Thyroid gland (tissue), 4 donors: ENCODE measurements at regions not wholly inside any gene's neighbourhood (a gene's known extent, or its start where the extent isn't known, plus 50 kb on each side); places are given as distances from the start of the nearest gene placed in this dataset. TPM values are rescaled to one million over a fixed set of nuclear protein-coding genes. Genes with fewer than 3 reads are reported as not detected.
A peak's percentile ranks its signal among the peaks of the same experiment; 100 is the strongest.
"Not testable (repeated sequence)": the region's sequence is repeated elsewhere in the genome, so short reads cannot be mapped to it uniquely, and the experiment has no call there.

Experiments used
- DNase-seq, 2 donors: peaks; one replicate each; pipeline ENCODE4 v3.0.0-alpha.2; 2019
- H3K27ac ChIP-seq, 3 donors: fragments of 200-600 bp; sonication (generic); 1 replicate in 2 of 3; 2 replicates in 1 of 3; pipeline ENCODE4 v1.5.1; 2016 to 2019; ENCODE audit warnings: mild to moderate bottlenecking in 1 of 3, moderate library complexity in 1 of 3
- H3K27me3 ChIP-seq: fragments of 200-600 bp; sonication (generic); one replicate; pipeline ENCODE4 v1.5.1; 2019
- H3K36me3 ChIP-seq, 2 donors: fragments of 200-600 bp; sonication (generic); one replicate each; pipeline ENCODE4 v1.5.1; 2016 to 2019
- H3K4me1 ChIP-seq, 2 donors: fragments of 200-600 bp; sonication (generic); one replicate each; pipeline ENCODE4 v1.5.1; 2017 to 2019
- H3K4me3 ChIP-seq, 3 donors: fragments of 200-600 bp; sonication (generic); replicated peaks in 1 of 3; 1 replicate in 2 of 3; 2 replicates in 1 of 3; pipeline ENCODE4 v1.5.1; 2016; ENCODE audit warnings: mild to moderate bottlenecking in 1 of 3
- H3K9me3 ChIP-seq: fragments of 200-600 bp; sonication (generic); one replicate; pipeline ENCODE4 v1.5.1; 2017
- WGBS, 2 donors: methylation state at CpG; one replicate each; pipeline ENCODE4 v1.1.5; 2017; 5-methylcytosine and 5-hydroxymethylcytosine counted together
- intact Hi-C: fragments of 100-400 bp; cut with DNase I; formaldehyde crosslinking; loops from one replicate; pipeline ENCODE4 v1.15.1; 2023
- small RNA-seq: library from RNA; depleted of rRNA; stranded (forward); fragments of <200 nt; gene quantifications from one replicate; pipeline ENCODE3, GENCODE V24; 2016

- H3K27ac ChIP-seq, H3K4me1 ChIP-seq, intact Hi-C loops, H3K27me3 ChIP-seq, H3K9me3 ChIP-seq, DNase-seq, H3K36me3 ChIP-seq: not testable (repeated sequence)
- WGBS, 2 donors, result no CpG with 5 or more reads among the region's 77 CpGs
- H3K4me3 ChIP-seq, result peak overlapping the region in 1 of 3 donors; percentile 11
These were observed 167.1 kb downstream of the PLS3 start for GRCh38 chrX:115727792-115728732.

- H3K4me3 ChIP-seq, H3K4me1 ChIP-seq, H3K9me3 ChIP-seq, H3K36me3 ChIP-seq, H3K27ac ChIP-seq, DNase-seq, H3K27me3 ChIP-seq, intact Hi-C loops: not testable (repeated sequence)
- WGBS, 2 donors, result no CpG with 5 or more reads among the region's 39 CpGs
These were observed 171.6 kb downstream of the PLS3 start for GRCh38 chrX:115732530-115732929.

- H3K4me3 ChIP-seq, result peak overlapping the region in 1 of 3 donors; percentile 32
- no CpG with 5 or more reads among the region's 26 CpGs for WGBS, 2 donors
These were observed 174.3 kb downstream of the PLS3 start for GRCh38 chrX:115735269-115735668.

More at GRCh38 chrX:115735269-115735668, 174.3 kb downstream of the PLS3 start:
- intact Hi-C loops, DNase-seq, H3K4me1 ChIP-seq, H3K9me3 ChIP-seq, H3K36me3 ChIP-seq, H3K27me3 ChIP-seq: not testable (repeated sequence)
- peak overlapping the region in 1 of 3 donors; percentile 75 for H3K27ac ChIP-seq

Small RNAs in the stretch of these regions (small RNA-seq; reads per million reads assigned to genes)
- gene AC005000.1, result not detected
